ENCODE measurements at regions not wholly inside any gene's neighbourhood (a gene's known extent, or its start where the extent isn't known, plus 50 kb on each side); places are given as distances from the start of the nearest gene placed in this dataset.
A peak's percentile ranks its signal among the peaks of the same experiment; 100 is the strongest.
"Not testable (repeated sequence)": the region's sequence is repeated elsewhere in the genome, so short reads cannot be mapped to it uniquely, and the experiment has no call there.

- H3K4me3 ChIP-seq (ENCODE audit: low read depth, low read length) = no peak overlapping the region
- no peak for DNase-seq (ENCODE audit: low read depth)
- TF ChIP-seq CTCF (conservative IDR thresholded peaks at IDR 0.05; ENCODE audit: low read depth, low read length) = no peak
These were observed 64.5 kb upstream of the NFE2L3 start for GRCh38 chr7:26087321-26088091.

GRCh38 chr7:26089469-26089868 is 62.5 kb upstream of the NFE2L3 start:
- H3K4me3 ChIP-seq (ENCODE audit: low read depth, low read length); DNase-seq (ENCODE audit: low read depth): not testable (repeated sequence)

GRCh38 chr7:26090927-26091519 is 61.0 kb upstream of the NFE2L3 start:
- peak overlapping the region; percentile 32 for H3K4me3 ChIP-seq (ENCODE audit: low read depth, low read length)
- peak; percentile 88 for DNase-seq (ENCODE audit: low read depth)
- peak; percentile 86 for TF ChIP-seq CTCF (conservative IDR thresholded peaks at IDR 0.05; ENCODE audit: low read depth, low read length)

GRCh38 chr7:26091933-26092332 is 60.1 kb upstream of the NFE2L3 start:
- DNase-seq (ENCODE audit: low read depth) = no peak
- H3K4me3 ChIP-seq (ENCODE audit: low read depth, low read length) = no peak overlapping the region
- peak; percentile 46 for TF ChIP-seq CTCF (conservative IDR thresholded peaks at IDR 0.05; ENCODE audit: low read depth, low read length)

GRCh38 chr7:26093023-26093422 is 59.0 kb upstream of the NFE2L3 start:
- no peak overlapping the region for H3K4me3 ChIP-seq (ENCODE audit: low read depth, low read length)
- no peak for DNase-seq (ENCODE audit: low read depth)
- no peak for TF ChIP-seq CTCF (conservative IDR thresholded peaks at IDR 0.05; ENCODE audit: low read depth, low read length)

GRCh38 chr7:26096136-26096535 is 55.9 kb upstream of the NFE2L3 start:
- no peak overlapping the region for H3K4me3 ChIP-seq (ENCODE audit: low read depth, low read length)
- no peak for DNase-seq (ENCODE audit: low read depth)
- no peak for TF ChIP-seq CTCF (conservative IDR thresholded peaks at IDR 0.05; ENCODE audit: low read depth, low read length)

- no peak for DNase-seq (ENCODE audit: low read depth)
- no peak for TF ChIP-seq CTCF (conservative IDR thresholded peaks at IDR 0.05; ENCODE audit: low read depth, low read length)
- no peak overlapping the region for H3K4me3 ChIP-seq (ENCODE audit: low read depth, low read length)
These were observed 53.9 kb upstream of the NFE2L3 start for GRCh38 chr7:26097837-26098668.

All from choroid plexus epithelial cell (primary cell).